AG04450 (cell line): ENCODE measurements at regions not wholly inside any gene's neighbourhood (a gene's known extent, or its start where the extent isn't known, plus 50 kb on each side); places are given as distances from the start of the nearest gene placed in this dataset.

ENCODE experiments used
- CTCF ChIA-PET: fragments of 300-600, 350-600 bp; formaldehyde crosslinking; extraction: SDS; loops from one replicate; lab custom pipeline; 2022; ENCODE audit warnings: antibody characterized with exemption, inconsistent platforms; lab: Charles Lee
- POLR2A ChIA-PET: fragments of 350-600 bp; formaldehyde crosslinking; extraction: SDS; loops from one replicate; lab custom pipeline; 2021; ENCODE audit warnings: antibody characterized with exemption, inconsistent platforms; lab: Yijun Ruan, JAX
- DNase-seq: peaks from one replicate; pipeline ENCODE4 v3.0.0-alpha.2; 2011; ENCODE audit warnings: low read depth, low spot score
- H3K27ac ChIP-seq: one replicate; pipeline ENCODE4 v1.5.1; 2012; ENCODE audit warnings: low read depth, low read length, control low read depth
- H3K27me3 ChIP-seq: one replicate; pipeline ENCODE4 v1.6.0; 2012; ENCODE audit warnings: low read length; ENCODE audit not compliant: control insufficient read depth, insufficient read depth
- H3K4me3 ChIP-seq: 2 replicates; pipeline ENCODE4 v1.5.1; 2011; ENCODE audit warnings: mild to moderate bottlenecking, low read depth, low read length, control low read depth
- H3K9me3 ChIP-seq: 2 replicates; pipeline ENCODE4 v1.5.1; 2012; ENCODE audit warnings: low read length; ENCODE audit not compliant: control insufficient read depth, insufficient read depth
- TF ChIP-seq, protein P1 (sequence below): IDR thresholded peaks from 2 replicates; pipeline ENCODE4 v1.5.1; 2011; ENCODE audit warnings: low read depth, low read length, control low read depth, inconsistent platforms

DNA sequence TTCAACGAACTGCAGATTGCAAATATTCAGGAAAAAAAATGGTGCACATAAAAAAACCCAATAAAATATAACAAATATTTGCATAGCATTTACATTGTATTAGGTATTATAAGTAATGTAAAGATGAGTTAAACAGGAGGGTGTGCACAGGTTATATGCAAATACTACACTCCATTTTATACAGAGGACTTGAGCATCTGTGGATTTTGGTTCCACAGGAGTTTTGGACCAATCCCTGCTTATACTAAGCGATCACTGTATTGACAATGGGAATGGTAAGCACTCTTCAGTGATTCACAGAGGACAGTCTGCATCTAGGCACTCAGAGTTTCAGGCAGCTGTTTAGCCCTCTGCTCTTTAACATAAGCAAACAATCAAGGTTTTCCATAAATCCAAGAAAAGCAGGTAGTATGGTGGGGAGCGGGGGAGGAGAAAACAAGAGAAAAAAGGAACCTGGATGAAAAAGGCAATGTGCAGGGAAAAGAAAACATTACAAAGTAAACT, 206.0 kb upstream of the PARD3B start:
- Histone ChIP-seq H3K4me3 (no peak overlapping the region), H3K9me3 (peaks cover 5% of the 10 kb centered on the region; the same call in 1 of the 2 replicates), H3K27ac (no peak overlapping the region), H3K27me3 (no peaks in the 10 kb centered on the region)
- ChIA-PET CTCF (no interaction called here), POLR2A (interaction anchor here (0.6 to 0.7 kb wide), 2 partner anchors 316 to 437 kb away, joined by 3 to 6 read pairs; no protein-coding TSS in a partner anchor)
- TF ChIP-seq, protein P1, sequence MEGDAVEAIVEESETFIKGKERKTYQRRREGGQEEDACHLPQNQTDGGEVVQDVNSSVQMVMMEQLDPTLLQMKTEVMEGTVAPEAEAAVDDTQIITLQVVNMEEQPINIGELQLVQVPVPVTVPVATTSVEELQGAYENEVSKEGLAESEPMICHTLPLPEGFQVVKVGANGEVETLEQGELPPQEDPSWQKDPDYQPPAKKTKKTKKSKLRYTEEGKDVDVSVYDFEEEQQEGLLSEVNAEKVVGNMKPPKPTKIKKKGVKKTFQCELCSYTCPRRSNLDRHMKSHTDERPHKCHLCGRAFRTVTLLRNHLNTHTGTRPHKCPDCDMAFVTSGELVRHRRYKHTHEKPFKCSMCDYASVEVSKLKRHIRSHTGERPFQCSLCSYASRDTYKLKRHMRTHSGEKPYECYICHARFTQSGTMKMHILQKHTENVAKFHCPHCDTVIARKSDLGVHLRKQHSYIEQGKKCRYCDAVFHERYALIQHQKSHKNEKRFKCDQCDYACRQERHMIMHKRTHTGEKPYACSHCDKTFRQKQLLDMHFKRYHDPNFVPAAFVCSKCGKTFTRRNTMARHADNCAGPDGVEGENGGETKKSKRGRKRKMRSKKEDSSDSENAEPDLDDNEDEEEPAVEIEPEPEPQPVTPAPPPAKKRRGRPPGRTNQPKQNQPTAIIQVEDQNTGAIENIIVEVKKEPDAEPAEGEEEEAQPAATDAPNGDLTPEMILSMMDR, result no peak
- DNase-seq, result no peak

DNA sequence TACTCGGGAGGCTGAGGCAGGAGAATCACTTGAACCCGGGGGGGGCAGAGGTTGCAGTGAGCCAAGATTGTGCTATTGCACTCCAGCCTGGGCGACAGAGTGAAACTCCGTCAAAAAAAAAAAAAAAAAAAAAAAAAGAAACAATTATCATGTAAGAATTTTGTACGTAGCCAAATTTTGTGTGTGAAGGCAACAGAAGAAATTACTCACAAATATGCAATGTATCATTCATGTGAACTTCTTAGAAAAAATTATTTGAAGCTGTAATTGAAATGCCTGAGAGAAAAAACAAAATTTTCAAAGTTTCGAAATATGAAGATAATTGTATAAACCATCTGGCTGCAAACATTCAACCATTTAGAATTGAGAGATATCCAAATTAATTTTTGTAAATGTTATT, 204.8 kb upstream of the PARD3B start:
- POLR2A ChIA-PET, result interaction anchor here (0.7 kb wide), 1 partner anchor 598 kb away, joined by 5 read pairs; no protein-coding TSS in a partner anchor
- no peaks in the 10 kb centered on the region for H3K27me3 ChIP-seq
- TF ChIP-seq, protein P1, result no peak
- no peak for DNase-seq
- CTCF ChIA-PET, result no interaction called here
- no peak overlapping the region for H3K27ac ChIP-seq
- no peak overlapping the region for H3K4me3 ChIP-seq
- peaks cover 5% of the 10 kb centered on the region; the same call in 1 of the 2 replicates for H3K9me3 ChIP-seq

DNA sequence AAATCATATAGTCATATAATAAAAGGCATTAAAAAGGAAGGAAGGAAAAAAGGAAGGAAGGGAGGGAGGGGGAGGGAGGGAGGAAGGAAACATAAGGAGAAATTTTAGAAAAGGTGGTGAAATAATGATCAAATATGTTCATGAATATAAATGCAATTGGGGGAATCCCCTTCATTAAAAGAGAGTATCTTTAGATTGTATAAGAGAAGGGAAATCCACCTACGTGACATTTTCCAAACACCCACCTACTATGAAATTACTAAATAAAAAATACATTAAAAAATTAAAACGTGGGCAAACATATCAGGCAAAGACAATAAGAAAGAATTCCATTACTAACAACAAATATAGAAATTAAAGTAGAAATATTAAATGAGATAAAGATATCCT, 203.4 kb upstream of the PARD3B start:
- ChIA-PET POLR2A (no interaction called here), CTCF (no interaction called here)
- no peak for DNase-seq
- no peak overlapping the region for H3K4me3 ChIP-seq
- peaks cover 5% of the 10 kb centered on the region; the same call in 1 of the 2 replicates for H3K9me3 ChIP-seq
- TF ChIP-seq, protein P1, result no peak
- H3K27me3 ChIP-seq, result no peaks in the 10 kb centered on the region
- no peak overlapping the region for H3K27ac ChIP-seq

DNA sequence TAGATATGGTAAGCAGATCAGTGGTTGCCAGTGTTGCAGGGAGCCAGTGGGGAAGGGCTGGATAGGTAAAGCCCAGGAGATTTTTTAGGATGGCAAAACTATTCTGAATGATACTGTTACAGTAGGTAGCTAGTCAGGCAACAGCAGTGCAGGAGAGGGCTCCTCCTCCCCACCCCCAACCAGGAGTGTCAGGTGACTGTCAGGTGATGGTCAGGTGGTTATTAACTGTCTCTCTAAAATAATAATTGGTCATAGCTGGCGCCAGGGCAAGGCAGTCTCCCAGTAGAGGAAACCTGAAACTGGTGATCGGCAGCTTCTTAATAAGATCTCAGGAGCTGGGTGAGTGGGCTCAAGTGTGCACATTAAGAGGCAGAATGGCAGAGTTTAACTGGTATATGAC, 201.6 kb upstream of the PARD3B start:
- ChIA-PET POLR2A (no interaction called here), CTCF (no interaction called here)
- no peak overlapping the region for H3K4me3 ChIP-seq
- H3K9me3 ChIP-seq, result peaks cover 5% of the 10 kb centered on the region; the same call in 1 of the 2 replicates
- no peaks in the 10 kb centered on the region for H3K27me3 ChIP-seq
- H3K27ac ChIP-seq, result no peak overlapping the region
- no peak for DNase-seq
- TF ChIP-seq, protein P1, result no peak

DNA sequence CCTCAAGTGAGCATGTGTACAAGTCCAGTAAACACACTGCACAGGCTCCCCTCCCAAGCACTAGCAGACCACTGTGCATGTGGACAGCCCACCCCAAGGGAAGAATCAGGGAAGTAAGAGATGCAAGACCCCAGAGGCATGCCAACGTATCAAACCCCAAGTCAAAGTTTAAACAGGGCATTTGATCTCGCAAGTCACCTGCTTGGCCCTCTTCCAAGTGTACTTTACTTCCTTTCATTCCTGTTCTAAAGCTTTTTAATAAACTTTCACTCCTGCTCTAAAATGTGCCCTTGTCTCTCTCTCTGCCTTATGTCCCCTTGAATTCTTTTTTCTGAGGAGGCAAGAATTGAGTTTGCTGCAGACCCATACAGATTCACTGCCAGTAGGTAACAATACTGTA, 201.2 kb upstream of the PARD3B start:
- ChIA-PET POLR2A (no interaction called here), CTCF (no interaction called here)
- TF ChIP-seq, protein P1, result no peak

More for the DNA sequence above, 201.2 kb upstream of the PARD3B start:
- DNase-seq, result no peak
- Histone ChIP-seq H3K9me3 (peaks cover 5% of the 10 kb centered on the region; the same call in 1 of the 2 replicates), H3K27ac (no peak overlapping the region), H3K4me3 (no peak overlapping the region), H3K27me3 (no peaks in the 10 kb centered on the region)
